ENCODE measurements at regions not wholly inside any gene's neighbourhood (a gene's known extent, or its start where the extent isn't known, plus 50 kb on each side); places are given as distances from the start of the nearest gene placed in this dataset.

- no peak overlapping the region for H3K4me3 ChIP-seq (ENCODE audit: low read depth, low read length)
- DNase-seq (ENCODE audit: low read depth) = no peak
- in situ Hi-C loops (cut with HindIII; ENCODE audit: low sequenced_read_pairs) = no loop called here
- no peak for TF ChIP-seq CTCF (IDR thresholded peaks at IDR 0.05; ENCODE audit: low read depth, low read length, missing control alignments)
Measured at GRCh38 chr1:232364654-232365382, 265.1 kb downstream of the SIPA1L2 start.

GRCh38 chr1:232363008-232363407 lies 266.9 kb downstream of the SIPA1L2 start:
- H3K4me3 ChIP-seq (ENCODE audit: low read depth, low read length) = no peak overlapping the region
- no peak for TF ChIP-seq CTCF (IDR thresholded peaks at IDR 0.05; ENCODE audit: low read depth, low read length, missing control alignments)
- in situ Hi-C loops (cut with HindIII; ENCODE audit: low sequenced_read_pairs) = no loop called here
- no peak for DNase-seq (ENCODE audit: low read depth)

DNA sequence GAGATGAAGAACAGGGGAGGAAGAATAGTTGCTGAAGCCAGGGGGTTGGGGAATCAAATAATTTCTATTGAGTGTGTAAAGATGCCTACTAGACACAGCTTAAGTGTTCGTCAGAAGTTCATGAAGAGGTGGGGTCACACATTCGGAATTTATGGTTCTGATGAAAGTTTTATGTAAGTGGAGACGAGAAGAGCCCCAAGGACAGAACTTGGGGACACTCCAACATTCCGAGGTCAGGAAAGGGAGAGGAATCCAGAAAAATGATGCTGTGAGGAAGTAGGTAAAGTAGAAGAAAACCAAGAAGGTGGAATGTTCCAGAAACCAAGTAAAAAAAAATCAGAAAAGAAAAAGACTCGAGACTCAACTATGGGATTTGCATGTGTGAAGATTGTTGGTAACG lies 272.5 kb downstream of the SIPA1L2 start:
- H3K4me3 ChIP-seq (ENCODE audit: low read depth, low read length) = no peak overlapping the region
- DNase-seq (ENCODE audit: low read depth) = no peak
- TF ChIP-seq CTCF (IDR thresholded peaks at IDR 0.05; ENCODE audit: low read depth, low read length, missing control alignments) = no peak
- in situ Hi-C loops (cut with HindIII; ENCODE audit: low sequenced_read_pairs) = no loop called here

- DNase-seq (ENCODE audit: low read depth) = no peak
- no peak for TF ChIP-seq CTCF (IDR thresholded peaks at IDR 0.05; ENCODE audit: low read depth, low read length, missing control alignments)
- in situ Hi-C loops (cut with HindIII; ENCODE audit: low sequenced_read_pairs) = no loop called here
- H3K4me3 ChIP-seq (ENCODE audit: low read depth, low read length) = no peak overlapping the region
Measured at GRCh38 chr1:232355162-232356006, 274.5 kb downstream of the SIPA1L2 start.

- no peak overlapping the region for H3K4me3 ChIP-seq (ENCODE audit: low read depth, low read length)
- no peak for TF ChIP-seq CTCF (IDR thresholded peaks at IDR 0.05; ENCODE audit: low read depth, low read length, missing control alignments)
- in situ Hi-C loops (cut with HindIII; ENCODE audit: low sequenced_read_pairs) = no loop called here
- DNase-seq (ENCODE audit: low read depth) = no peak
Measured at GRCh38 chr1:232353001-232353400, 276.9 kb downstream of the SIPA1L2 start.

- DNase-seq (ENCODE audit: low read depth) = no peak
- in situ Hi-C loops (cut with HindIII; ENCODE audit: low sequenced_read_pairs) = no loop called here
- no peak overlapping the region for H3K4me3 ChIP-seq (ENCODE audit: low read depth, low read length)
- no peak for TF ChIP-seq CTCF (IDR thresholded peaks at IDR 0.05; ENCODE audit: low read depth, low read length, missing control alignments)
Measured at GRCh38 chr1:232352366-232352765, 277.6 kb downstream of the SIPA1L2 start.
